ENCODE measurements at regions not wholly inside any gene's neighbourhood (a gene's known extent, or its start where the extent isn't known, plus 50 kb on each side); places are given as distances from the start of the nearest gene placed in this dataset.
A peak's percentile ranks its signal among the peaks of the same experiment; 100 is the strongest.
"Not testable (repeated sequence)": the region's sequence is repeated elsewhere in the genome, so short reads cannot be mapped to it uniquely, and the experiment has no call there.

DNA sequence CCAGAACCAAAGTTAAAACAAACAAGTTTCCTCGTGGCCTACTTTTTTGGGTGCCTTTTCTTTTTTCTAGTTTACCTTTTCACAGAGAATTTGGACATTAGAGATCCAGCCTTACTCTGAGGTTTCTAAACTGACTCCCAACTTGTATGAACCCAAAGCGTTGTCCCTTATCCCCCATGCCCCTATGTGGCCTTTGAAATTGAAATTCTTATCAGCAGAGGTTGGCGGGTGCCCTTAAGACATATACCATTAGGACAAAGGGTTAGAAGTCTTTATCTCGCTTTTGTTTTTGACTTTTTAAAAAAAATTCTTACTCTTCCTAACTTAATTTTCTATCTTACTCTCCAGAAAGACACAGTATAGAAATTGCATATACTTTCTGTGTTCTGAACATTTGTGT lies 76.3 kb upstream of the C7orf33 start:
- DNase-seq (ENCODE audit: low spot score) = no peak

DNA sequence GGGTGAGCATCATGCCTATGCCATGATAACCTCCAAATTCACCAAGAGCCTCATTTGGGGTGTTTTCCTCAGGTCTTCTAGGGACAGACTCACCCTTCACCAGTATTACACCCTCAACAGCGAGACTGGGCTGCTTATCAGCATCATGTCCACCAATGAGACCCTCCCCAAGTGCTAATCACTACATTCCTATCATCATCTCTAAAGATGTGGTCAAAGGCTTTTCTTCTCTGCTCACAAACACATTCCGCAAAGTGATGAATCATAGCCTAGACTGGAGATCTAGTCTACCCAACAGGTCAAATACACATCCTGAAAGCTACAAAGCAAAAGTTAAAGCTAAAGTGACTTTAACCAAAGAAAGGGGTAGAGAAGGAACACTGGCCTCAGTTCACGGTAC lies 75.3 kb upstream of the C7orf33 start:
- DNase-seq (ENCODE audit: low spot score) = no peak

DNA sequence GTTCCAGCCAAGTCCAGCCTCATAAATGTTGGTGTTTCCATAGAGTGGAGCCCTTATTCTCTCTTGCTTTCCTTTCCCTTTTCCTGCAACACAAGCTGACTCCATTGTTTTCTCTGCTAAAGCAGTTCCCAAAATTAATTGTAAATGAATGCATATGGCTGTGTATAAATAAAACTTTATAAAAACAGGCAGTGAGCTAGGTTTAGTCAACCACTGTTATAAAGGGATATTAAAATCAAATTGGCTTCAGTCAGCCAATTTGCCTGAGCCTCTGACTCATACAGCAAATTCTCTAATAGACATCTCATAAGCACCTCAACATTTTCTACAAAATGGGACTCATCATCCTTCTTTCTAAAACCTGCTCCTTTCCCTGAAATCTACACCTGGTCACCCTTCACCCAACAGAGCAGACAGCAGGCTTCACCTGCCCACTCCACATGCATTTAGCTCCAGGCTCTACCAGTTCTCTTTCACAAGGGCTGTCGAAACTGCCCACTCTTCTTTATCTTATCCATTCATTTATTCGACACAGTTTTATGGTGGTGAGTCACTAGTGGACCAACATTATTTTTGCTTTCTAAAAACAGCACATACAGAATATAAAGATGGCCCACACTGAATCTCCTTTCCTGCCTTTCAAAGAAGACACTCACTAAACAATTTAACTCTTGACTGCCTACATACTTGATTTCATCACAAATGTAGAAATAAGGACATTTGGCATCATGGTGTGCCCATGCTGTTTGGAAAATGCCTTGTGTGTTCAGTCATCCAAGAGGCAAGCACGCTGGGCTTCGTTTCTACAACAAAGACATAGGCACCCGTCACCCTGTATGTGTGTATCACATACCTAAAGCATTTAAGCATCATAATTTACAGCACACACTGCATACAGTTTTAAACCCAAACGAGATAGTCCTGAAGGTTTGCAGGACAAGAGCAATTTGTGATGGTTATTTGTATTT lies 74.6 kb upstream of the C7orf33 start:
- DNase-seq (ENCODE audit: low spot score) = no peak

DNA sequence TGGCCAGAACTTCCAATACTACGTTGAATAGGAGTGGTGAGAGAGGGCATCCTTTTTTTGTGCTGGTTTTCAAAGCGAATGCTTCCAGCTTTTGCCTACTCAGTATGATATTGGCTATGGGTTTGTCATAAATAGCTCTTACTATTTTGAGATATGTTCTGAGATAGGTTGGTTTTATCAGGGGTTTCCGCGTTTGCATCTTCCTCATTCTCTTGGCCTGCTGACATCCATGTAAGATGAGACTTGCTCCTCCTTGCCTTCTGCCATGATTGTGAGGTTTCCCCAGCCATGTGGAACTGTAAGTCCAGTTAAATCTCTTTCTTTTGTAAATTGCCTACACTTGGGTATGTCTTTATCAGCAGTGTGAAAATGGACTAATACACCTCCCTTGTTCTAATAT lies 71.2 kb upstream of the C7orf33 start:
- DNase-seq (ENCODE audit: low spot score) = not testable (repeated sequence)

DNA sequence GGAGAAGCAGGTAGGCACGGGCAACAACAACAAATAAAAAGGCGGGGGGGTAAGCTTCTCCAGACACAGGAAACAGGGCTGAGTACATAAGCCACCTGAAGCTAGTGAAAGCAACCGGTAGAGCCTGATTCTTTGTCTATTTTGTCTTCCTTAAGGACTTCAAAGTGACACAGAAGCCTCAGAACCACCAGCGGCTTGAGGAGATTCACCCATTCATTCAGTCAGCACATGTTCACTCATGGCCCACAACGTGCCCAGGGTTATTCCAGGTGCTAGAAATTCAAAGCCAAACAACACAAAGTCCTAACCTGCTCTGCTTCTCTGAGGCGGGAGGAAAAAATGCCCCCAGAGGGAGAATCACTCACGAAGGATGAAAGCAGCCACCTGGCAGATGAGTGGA lies 69.3 kb upstream of the C7orf33 start:
- no peak for DNase-seq (ENCODE audit: low spot score)

GRCh38 chr7:148523550-148523949 lies 67.0 kb upstream of the C7orf33 start:
- DNase-seq (ENCODE audit: low spot score) = no peak

DNA sequence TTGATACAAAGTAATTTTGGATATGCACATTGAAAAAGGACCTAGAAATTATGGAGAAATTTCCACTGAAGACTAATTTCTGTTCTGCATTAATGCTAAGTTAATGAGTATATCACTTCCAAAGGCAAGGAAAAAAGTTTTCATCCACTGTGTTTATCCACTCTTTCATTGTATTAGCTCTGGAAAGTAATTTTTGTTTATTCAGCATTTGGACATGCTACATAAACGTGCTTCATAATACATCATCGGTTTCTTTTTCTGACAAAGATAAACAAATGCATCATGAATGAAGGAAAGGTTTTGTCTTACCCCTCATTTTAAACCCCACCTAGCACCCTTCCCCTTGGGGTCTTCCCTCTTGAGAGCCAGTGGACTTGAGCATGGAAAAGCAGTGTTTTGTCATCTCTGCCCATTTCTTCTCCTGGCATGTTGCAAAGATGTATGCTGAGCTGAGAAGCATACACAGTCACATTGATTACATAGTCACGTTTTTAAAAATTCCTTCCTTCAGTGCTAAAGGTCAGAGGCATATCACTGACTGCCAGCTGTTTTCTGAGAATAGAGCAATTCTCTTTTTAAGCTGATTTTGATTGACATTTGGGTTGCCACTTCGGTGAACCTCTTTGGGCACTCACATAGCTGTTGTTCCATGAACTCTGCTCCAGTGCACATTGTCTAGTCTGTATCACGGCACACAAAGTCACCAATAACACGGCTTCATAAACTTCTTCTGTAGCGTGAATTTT lies 65.9 kb upstream of the C7orf33 start:
- DNase-seq (ENCODE audit: low spot score) = no peak

DNA sequence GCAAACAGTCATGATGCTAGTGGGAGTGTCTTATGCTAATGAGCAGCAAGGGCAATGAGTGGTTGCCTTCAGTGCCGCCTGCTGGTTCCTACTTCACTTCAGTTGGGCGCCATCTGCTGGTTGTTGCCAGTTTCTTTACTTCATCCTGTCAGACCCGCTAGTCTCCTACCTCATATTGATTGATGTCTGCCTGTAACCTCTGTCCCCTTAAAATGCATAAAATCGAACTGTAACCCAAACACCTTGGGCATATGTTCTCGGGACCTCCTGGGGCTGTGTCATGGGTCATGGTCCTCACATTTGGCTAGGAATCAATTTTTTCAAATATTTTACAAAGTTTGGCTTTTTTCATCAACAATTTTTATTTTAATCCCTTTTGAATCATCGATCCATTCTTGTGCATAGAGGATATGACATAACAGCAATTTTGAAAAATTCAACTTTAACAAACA lies 62.8 kb upstream of the C7orf33 start:
- DNase-seq (ENCODE audit: low spot score) = peak; percentile 75

GRCh38 chr7:148535217-148535616 lies 55.3 kb upstream of the C7orf33 start:
- no peak for DNase-seq (ENCODE audit: low spot score)

- DNase-seq (ENCODE audit: low spot score) = no peak
Measured at GRCh38 chr7:148537435-148537834, 53.1 kb upstream of the C7orf33 start.

- DNase-seq (ENCODE audit: low spot score) = no peak
Measured at GRCh38 chr7:148540041-148540738, 50.4 kb upstream of the C7orf33 start.

Measured in hematopoietic multipotent progenitor cell treated with erythropoietin and hydrocortisone succinate and interleukin-3 and kit ligand, for 17 days (in vitro differentiated cells).